GM10266 (cell line): ENCODE measurements at regions not wholly inside any gene's neighbourhood (a gene's known extent, or its start where the extent isn't known, plus 50 kb on each side); places are given as distances from the start of the nearest gene placed in this dataset.

Source experiments
- DNase-seq: peaks from one replicate; pipeline ENCODE4 v3.0.0; 2012; ENCODE audit errors: extremely low spot score
- CTCF ChIP-seq: IDR thresholded peaks from 2 replicates; pipeline ENCODE4 v1.5.1; 2012; ENCODE audit warnings: mild to moderate bottlenecking, low read depth; ENCODE audit not compliant: control insufficient read depth, insufficient read depth; ENCODE audit errors: missing control alignments

GRCh38 chr5:67467110-67467509 lies 270.5 kb upstream of the CD180 start:
- DNase-seq = no peak
- TF ChIP-seq CTCF = no peak

GRCh38 chr5:67465537-67466207 lies 269.1 kb upstream of the CD180 start:
- no peak for DNase-seq

GRCh38 chr5:67462147-67462546 lies 265.5 kb upstream of the CD180 start:
- DNase-seq = no peak

More at GRCh38 chr5:67465537-67466207, 269.1 kb upstream of the CD180 start:
- no peak for TF ChIP-seq CTCF

GRCh38 chr5:67459253-67459652 lies 262.7 kb upstream of the CD180 start:
- no peak for TF ChIP-seq CTCF
- DNase-seq = no peak

More at GRCh38 chr5:67462147-67462546, 265.5 kb upstream of the CD180 start:
- TF ChIP-seq CTCF = no peak

GRCh38 chr5:67455970-67456369 lies 259.4 kb upstream of the CD180 start:
- TF ChIP-seq CTCF = no peak
- DNase-seq = no peak

GRCh38 chr5:67454957-67455561 lies 258.5 kb upstream of the CD180 start:
- no peak for DNase-seq
- TF ChIP-seq CTCF = no peak

- no peak for TF ChIP-seq CTCF
Measured at GRCh38 chr5:67453111-67453905, 256.7 kb upstream of the CD180 start.

More at GRCh38 chr5:67453111-67453905, 256.7 kb upstream of the CD180 start:
- DNase-seq = no peak
